RKO (cell line): ENCODE measurements at regions not wholly inside any gene's neighbourhood (a gene's known extent, or its start where the extent isn't known, plus 50 kb on each side); places are given as distances from the start of the nearest gene placed in this dataset.
"Not testable (repeated sequence)": the region's sequence is repeated elsewhere in the genome, so short reads cannot be mapped to it uniquely, and the experiment has no call there.

Source experiments
- DNase-seq: peaks from one replicate; pipeline ENCODE4 v3.0.0-alpha.2; 2016; ENCODE audit warnings: low spot score

DNA sequence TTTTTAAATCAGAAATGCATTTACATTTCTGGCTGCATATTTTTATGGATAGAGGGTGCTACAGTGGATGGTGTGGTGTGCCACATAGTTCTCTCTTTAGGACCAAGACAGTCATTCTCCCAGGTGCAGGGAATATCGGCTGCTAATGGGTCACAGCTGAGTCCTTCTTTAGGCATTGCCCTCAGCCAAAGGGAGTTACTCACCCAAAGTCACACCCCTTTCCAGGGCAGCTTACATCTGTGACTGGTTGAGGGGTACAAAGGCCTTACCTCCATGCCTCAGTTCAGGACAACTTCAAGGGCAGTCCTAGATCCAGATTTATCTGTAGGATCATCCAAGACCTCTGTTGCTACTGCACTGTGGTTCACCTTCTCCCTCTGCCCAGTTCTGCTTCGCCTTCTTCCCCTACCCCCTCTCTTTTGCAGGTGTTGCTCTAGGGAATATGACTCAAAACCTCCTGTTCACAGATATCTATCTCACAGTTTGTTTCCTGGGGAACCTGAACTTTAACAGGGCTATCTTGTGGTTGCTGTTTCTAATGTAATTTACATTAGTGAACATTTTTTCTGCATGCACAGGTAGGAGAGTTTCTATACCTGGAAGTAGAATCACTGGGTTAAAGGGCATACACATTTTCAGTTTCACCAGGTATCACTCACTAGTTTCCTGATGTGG, 413.9 kb downstream of the RPS6KC1 start:
- DNase-seq = peak; percentile 22

DNA sequence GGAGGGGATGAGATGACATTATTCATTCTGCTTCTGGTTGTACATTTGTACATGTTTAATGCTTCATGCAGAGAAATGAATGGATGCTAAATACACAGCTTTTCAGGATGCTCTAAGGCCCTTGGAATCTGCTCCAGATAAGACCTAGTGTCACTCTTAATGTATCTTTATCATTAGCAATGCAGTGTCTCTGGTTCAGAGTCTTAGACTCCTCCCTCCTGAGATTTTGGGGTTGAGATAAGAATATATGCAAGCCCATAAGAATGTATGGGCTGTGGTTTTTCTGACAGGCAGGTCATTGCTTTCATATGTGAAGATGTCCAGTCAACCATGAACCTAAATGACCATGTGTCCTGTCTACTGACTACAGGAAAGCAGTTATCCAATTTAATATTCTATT, 415.5 kb downstream of the RPS6KC1 start:
- DNase-seq = no peak

DNA sequence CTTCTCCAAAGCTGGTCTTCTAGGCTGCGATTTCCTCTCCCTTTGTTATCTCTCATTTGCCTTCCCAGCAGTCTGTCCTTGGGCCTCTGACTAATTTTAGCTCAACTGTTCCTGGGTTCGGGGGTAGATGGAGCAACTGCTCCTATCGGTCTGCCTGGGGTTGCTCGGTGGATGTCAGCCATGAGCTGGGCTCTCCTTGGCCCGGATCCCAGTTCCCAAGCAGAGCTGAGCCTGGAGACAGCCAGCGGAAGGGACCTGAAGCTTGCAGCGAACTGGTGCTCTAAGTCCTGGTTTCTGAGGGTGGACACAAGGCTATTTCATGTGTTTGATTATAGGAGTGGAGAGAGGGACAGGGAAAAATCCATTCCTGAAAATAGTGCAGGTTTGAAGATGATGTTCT, 423.0 kb downstream of the RPS6KC1 start:
- DNase-seq = no peak

DNA sequence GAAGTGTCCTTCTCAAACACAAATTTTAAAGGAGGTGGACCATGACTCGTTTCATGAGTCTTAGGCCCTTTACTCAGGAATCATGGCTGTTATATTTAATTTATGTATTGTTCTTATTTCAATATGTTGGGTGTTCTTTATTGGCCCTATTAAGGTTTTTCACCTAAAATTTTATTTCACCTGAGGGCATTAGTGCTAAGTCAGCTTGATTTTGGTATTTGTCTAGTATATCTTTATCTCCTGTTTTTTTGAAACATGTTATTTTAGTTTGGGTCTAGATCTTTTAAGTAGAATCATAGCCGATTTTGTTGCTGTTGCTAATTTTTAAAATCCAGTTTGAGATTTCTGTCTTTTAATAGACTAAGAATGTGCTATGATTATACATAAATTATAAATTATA, 430.4 kb downstream of the RPS6KC1 start:
- DNase-seq = no peak

- no peak for DNase-seq
These were observed 433.3 kb downstream of the RPS6KC1 start for GRCh38 chr1:213484333-213484732.

DNA sequence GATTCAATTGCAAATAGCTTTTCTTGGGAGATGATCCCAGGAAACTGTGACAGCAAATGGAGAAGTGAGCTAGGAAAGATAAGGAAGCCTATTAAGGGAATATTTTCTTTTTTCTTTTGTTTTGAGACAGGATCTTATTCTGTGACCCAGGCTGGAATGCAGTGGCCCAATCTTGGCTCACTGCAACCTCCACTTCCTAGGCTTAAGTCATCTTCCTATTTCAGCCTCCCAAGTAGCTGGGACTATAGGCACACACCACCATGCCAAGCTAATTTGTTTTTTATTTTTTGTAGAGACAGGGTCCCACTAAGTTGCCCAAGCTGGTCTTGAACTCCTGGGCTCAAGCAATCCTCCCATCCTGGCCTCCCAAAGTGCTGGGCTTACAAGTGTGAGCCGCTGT, 433.7 kb downstream of the RPS6KC1 start:
- no peak for DNase-seq

GRCh38 chr1:213486488-213486887, 435.4 kb downstream of the RPS6KC1 start:
- DNase-seq = no peak

- no peak for DNase-seq
These were observed 440.4 kb downstream of the RPS6KC1 start for GRCh38 chr1:213491468-213491867.

DNA sequence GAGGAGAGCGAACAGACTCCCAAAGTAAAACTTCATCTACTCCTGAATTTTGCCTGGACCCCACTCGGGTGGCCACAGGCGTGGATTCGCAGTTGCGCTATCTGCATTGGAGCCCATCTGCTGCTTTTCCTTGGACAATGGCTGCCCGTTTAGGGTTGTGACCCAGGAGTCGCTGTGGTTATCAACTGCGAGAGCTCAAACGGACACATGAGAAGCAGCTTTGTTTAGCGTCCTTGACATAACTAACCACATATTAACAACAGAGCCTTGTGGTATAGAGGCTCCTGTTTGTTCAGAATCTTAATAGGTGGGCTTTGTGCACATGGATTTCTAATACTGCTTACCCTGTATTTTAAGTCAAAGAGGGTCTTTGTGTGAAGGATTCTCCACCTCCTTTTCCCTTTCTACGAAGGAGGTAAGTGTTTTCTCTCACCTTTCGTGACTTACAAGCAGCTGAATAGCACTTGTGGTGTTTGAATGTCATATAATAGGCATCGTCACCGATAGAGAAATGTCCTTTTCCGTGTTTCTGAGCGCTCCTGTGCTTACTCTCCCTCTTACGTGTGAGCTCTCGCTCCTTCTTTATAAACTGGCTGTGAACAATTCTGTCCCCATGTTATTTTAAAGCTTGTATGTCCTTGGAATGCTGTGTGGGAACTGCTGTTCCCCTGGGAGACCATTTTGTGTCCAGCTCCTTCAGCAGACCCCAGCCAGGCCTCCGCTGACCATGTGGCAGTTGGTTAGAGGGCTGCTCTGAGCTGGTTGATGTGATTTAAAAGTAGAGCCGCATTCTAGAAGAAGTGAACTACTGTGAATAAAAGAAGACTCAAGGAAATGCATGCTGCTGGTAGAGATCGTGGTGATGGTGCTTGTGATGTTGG, 441.4 kb downstream of the RPS6KC1 start:
- DNase-seq = no peak

DNA sequence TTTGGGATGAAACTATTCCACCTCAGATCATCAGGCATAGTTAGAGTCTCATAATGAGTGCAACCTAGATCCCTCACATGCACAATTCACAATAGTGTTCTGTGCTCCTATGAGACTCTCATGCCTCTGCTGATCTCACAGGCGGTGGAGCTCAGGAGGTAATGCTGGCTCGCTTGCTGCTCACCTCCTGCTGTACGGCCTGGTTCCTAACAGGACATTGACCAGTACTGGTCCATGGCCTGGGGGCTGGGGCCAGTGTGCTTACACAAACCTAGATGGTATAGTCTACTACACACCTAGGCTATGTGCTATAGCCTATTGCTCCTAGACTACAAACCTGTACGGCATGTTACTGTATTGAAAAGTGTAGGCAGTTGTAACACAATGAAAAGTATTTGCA, 448.4 kb downstream of the RPS6KC1 start:
- no peak for DNase-seq

- DNase-seq = no peak
These were observed 456.6 kb downstream of the RPS6KC1 start for GRCh38 chr1:213507472-213508223.

GRCh38 chr1:213511173-213511572, 460.1 kb downstream of the RPS6KC1 start:
- no peak for DNase-seq

GRCh38 chr1:213512316-213512715, 461.3 kb downstream of the RPS6KC1 start:
- DNase-seq = no peak

DNA sequence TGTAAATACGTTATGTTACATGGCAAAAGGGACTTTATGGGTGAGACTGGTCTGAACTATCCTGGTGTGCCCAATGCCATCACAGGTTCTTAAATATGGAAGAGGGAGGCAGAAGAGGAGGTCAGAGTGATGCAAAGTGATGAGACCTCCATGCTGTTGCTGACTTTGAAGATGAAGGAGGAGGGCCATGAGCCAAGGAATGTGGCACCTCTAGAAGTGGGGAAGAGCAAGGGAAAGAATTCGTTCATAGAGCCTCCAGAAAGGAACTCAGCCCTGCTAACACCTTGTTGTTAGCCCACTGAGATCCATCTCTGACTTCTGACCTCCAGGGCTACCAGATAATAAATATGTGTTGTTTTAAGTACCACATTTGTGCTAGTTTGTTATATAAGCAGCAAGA, 462.0 kb downstream of the RPS6KC1 start:
- DNase-seq = no peak

DNA sequence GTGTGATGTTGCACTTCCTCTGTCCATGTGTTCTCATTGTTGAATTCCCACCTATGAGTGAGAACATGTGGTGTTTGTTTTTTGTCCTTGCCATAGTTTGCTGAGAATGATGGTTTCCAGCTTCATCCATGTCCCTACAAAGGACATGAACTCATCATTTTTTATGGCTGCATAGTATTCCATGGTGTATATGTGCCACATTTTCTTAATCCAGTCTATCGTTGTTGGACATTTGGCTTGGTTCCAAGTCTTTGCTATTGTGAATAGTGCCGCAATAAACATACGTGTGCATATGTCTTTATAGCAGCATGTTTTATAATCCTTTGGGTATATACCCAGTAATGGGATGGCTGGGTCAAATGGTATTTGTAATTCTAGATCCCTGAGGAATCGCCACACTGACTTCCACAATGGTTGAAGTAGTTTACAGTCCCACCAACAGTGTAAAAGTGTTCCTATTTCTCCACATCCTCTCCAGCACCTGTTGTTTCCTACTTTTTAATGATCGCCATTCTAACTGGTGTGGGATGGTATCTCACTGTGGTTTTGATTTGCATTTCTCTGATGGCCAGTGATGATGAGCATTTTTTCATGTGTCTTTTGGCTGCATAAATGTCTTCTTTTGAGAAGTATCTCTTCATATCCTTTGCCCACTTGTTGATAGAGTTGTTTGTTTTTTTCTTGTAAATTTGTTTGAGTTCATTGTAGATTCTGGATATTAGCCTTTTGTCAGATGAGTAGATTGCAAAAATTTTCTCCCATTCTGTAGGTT, 463.6 kb downstream of the RPS6KC1 start:
- not testable (repeated sequence) for DNase-seq

GRCh38 chr1:213519098-213519497, 468.1 kb downstream of the RPS6KC1 start:
- no peak for DNase-seq

DNA sequence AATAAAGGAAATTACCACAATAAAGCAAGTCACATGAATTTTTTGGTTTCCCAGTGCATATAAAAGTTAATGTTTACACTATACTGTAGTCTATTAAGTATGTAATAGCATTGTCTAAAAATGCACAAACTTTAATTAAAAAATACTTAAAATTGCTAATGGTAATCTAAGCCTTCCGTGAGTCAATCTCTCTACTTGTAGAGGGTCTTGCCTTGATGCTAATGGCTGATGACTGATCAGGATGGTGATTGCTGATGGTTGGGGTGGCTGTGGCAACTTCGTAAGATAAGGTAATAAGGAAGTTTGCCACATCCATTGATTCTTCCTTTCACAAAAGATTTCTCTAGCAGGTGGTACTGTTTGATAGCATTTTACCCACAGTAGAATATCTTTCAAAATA, 466.6 kb upstream of the PROX1 start:
- DNase-seq = no peak

DNA sequence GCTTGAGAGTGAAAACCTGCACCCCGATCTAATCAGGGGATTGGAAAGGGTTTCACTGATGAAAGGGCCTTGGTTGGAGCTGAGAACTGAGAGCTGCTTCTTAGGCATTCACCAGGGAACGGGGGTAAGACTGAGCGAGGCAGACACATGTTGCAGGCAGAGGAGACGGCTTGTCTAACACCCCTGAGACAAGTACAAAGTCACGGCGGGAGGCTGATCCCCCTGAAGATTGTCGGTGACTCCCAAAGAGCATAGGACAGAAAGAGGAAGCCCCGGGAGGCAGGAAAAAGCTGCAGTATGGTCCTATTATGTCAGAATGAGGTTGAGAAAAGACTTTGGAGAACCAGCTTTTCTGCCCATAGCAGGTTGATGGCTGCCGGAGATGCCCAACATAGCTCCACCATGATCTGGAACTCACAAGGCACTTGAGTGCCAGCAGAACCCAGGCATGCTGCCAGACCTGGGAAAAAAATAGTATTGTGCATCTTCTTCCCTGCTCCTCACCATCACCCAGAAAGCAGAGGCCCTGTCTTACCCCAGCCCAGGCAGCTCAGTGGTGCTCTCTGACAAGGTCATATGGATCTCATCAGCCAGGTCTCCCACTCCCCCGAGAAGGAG, 463.9 kb upstream of the PROX1 start:
- DNase-seq = no peak

- DNase-seq = no peak
These were observed 461.5 kb upstream of the PROX1 start for GRCh38 chr1:213526306-213526705.

GRCh38 chr1:213530611-213531320, 457.0 kb upstream of the PROX1 start:
- no peak for DNase-seq
